Sigmoid colon (tissue), 3 donors: ENCODE measurements at regions not wholly inside any gene's neighbourhood (a gene's known extent, or its start where the extent isn't known, plus 50 kb on each side); places are given as distances from the start of the nearest gene placed in this dataset.

Experiments
- POLR2A ChIP-seq, 2 donors: fragments of 450-650 bp; IDR thresholded peaks; one replicate each; pipeline ENCODE4 v1.6.1; 2016; ENCODE audit warnings: antibody characterized with exemption in 2 of 2, mild to moderate bottlenecking in 2 of 2, moderate library complexity in 2 of 2
- TF ChIP-seq, protein P1 (sequence below), 4 experiments: fragments of 450-650 bp in 3 of 4; fragments of 200-600 bp in 1 of 4; IDR thresholded peaks; one replicate each; pipeline ENCODE4 v1.5.1; 2016 to 2019; ENCODE audit warnings: antibody characterized with exemption in 4 of 4, mild to moderate bottlenecking in 3 of 4, moderate library complexity in 2 of 4

DNA sequence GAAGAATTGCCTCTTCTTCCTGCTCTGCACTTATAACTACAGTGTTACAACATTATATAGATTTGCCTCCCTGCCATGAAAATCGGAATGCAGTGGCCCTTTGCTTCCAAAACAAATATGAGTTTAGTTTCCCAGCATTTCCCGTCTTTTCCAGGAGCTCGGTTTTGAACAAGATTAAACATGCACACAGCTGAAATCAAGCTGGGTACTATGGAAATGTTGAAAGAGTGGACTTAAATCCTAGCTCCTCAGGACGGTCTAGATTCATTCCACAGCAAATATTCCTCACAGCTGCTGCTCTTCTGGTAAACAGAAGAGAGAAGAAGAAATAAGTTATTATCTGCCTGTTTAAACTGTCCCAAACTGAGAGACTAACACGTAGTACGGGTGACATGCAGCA lies 161.4 kb downstream of the PIK3R1 start:
- TF ChIP-seq, protein P1, sequence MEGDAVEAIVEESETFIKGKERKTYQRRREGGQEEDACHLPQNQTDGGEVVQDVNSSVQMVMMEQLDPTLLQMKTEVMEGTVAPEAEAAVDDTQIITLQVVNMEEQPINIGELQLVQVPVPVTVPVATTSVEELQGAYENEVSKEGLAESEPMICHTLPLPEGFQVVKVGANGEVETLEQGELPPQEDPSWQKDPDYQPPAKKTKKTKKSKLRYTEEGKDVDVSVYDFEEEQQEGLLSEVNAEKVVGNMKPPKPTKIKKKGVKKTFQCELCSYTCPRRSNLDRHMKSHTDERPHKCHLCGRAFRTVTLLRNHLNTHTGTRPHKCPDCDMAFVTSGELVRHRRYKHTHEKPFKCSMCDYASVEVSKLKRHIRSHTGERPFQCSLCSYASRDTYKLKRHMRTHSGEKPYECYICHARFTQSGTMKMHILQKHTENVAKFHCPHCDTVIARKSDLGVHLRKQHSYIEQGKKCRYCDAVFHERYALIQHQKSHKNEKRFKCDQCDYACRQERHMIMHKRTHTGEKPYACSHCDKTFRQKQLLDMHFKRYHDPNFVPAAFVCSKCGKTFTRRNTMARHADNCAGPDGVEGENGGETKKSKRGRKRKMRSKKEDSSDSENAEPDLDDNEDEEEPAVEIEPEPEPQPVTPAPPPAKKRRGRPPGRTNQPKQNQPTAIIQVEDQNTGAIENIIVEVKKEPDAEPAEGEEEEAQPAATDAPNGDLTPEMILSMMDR (IDR thresholded peaks at IDR 0.05): no peak
- TF ChIP-seq POLR2A (IDR thresholded peaks at IDR 0.05): no peak
